ENCODE measurements at regions not wholly inside any gene's neighbourhood (a gene's known extent, or its start where the extent isn't known, plus 50 kb on each side); places are given as distances from the start of the nearest gene placed in this dataset.
"Not testable (repeated sequence)": the region's sequence is repeated elsewhere in the genome, so short reads cannot be mapped to it uniquely, and the experiment has no call there.

DNA sequence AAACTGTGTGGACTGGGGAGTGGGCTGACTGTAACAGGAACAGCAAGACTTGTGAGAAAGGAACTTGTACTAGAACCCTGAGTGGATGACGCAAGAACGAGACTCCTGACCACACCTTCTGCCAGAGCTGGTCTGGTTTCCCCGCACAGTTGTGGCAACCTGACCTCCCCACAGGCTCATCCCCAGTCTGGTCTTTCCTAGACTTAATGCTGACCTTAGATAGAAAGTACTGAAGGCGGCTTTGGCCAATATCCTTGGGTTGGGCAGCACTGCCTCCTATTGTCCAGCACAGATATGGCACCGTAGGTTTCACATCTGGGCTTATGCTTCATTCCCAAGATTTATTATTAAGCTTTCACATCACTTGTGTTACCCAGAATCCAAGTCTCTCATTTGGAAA, 137.8 kb upstream of the FRG1 start:
- no peak for DNase-seq

DNA sequence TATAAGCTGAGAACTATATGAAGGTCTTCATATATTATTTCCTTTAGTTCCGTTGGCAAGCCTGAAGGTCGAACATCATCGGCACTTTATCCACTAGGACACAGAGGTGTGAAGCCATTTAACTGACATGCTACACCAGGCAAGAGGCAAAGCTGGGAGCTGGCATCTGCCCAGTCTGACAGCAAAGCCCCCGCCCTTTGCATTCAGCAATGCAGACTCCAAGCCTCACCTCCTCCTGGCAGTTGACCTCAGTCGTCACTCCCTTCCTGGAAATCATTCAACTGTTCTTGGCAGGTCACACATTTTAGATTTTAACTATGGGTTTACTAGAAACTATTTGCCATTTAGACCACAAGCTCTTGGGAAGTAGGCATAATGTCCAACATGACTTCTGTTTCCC, 135.8 kb upstream of the FRG1 start:
- DNase-seq, result no peak

DNA sequence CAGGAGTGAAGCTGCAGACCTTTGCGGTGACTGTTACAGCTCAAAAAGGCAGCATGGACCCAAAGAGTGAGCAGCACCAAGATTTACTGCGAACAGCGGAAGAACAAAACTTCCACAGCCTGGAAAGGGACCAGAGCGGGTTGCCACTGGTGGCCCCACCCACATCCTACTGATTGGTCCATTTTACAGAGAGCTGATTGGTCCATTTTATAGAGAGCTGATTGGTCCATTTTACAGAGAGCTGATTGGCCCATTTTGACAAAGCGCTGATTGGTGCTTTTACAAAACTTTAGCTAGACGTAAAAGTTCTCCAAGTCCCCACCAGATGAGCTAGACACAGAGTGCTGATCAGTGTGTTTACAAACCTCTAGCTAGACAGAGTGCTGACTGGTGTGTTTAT, 134.2 kb upstream of the FRG1 start:
- no peak for DNase-seq

DNA sequence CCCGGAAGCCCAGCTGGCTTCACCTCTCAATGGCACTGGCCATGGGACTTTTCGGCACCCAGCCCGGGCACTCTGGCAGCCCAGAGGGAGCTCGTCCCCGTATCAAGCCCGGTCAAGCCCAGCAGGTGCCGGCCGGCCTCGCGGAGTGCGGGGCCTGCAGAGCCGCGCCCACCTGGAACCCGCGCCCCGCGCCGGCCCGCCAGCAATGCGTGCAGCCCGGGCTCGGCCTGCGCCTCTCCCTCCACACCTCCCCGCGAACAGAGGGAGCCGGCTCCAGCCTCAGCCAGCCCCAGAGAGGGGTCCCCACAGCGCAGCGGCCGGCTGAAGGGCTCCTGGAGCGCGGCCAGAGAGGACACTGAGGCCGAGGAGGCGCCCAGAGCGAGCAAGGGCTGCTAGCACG, 133.6 kb upstream of the FRG1 start:
- DNase-seq, result no peak

DNA sequence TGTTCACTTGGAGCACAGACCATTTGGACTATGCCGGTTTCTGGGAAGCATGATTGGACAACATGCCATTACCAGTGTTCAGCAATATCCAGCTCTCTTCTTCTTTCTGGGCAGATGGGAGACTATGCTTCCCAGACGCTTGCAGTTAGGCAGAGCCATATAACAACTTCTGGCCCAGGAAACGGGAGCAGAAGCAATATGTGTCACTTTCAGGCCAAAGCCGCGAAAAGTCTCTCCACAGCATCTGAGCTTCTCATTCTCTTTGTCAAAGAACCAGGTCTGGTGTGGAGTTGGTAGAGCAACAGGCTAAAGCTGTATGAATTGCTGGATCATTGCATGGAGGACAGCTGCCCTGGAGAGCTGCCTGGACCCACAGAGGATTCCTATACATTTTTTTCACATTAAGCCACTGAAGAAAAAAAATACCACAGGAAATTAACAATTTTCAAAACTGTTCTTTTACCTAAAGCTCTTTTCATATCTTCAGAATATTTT, 131.4 kb upstream of the FRG1 start:
- DNase-seq, result no peak

DNA sequence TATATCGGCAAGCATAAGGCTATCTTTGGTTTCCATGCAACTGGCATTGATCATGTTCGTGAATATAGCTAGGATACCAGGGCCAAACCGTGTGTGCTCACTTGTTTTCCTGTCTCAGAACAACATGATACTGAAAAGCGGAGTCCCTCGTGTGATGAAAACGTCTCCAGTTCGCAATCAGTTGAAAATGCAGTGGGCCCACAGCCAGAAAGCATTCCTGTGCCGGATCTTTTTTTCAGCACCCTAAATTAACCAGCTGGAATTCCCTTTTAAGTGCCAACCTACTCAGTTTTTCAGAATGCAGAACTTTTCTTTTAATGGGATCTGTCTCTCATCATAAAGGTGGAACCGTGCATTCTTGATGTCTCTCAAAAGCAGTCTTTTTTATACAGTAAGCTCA, 130.8 kb upstream of the FRG1 start:
- no peak for DNase-seq

GRCh38 chr4:189810318-189811181, 130.1 kb upstream of the FRG1 start:
- DNase-seq, result not testable (repeated sequence)

DNA sequence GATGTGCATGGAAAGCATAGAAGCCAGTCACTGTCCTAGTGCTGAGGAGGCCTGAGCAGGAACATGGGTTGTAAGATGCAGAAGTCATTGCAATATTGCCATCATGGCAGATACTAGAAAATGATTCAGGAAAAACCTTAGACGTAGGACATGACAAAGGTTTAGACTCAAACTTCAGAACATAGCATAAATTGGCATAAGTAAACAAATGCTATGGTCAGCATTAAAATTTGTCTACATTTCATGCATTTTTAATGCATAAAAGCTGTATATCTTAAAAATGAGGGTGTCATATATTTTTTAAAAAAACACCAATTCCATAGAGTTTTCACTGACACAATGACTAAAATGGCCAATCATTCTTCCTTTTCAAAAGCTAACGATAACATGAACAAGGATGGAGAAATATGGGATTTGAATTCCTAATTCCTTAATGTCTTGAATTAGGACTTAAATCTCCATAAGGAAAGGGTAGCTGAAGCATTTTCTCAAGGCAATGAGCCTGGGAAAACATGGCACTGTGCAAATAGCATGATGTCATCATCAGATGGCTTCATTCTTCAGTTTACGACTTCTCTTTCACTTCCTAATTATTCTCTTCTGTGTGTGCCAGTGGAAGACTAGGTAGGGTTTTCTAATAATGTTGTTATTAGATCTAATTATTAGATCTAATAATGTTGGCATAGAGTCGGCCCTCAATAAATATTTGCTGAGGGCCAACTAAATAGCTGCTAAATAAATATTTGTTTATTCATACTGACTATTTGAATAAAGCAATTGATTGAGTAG, 125.1 kb upstream of the FRG1 start:
- no peak for DNase-seq

DNA sequence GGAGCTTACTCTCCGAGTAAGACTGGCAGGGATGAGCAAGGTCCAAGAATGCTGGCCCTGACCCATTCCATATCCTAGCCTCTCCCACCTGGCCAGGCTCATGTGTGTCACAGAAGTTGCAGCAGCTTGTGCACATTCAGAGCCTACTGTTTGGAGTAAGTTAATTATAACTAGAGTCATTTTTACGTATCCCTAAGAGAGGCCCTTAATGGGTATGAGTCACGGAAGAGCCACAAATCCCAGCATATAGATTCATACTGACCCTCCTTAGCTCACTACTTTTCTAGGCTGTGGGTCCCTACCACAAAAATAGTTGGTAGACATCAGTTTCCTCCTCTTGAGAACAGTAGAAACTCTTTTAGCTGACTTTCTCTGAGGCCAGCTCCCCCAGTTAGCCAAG, 118.3 kb upstream of the FRG1 start:
- no peak for DNase-seq

DNA sequence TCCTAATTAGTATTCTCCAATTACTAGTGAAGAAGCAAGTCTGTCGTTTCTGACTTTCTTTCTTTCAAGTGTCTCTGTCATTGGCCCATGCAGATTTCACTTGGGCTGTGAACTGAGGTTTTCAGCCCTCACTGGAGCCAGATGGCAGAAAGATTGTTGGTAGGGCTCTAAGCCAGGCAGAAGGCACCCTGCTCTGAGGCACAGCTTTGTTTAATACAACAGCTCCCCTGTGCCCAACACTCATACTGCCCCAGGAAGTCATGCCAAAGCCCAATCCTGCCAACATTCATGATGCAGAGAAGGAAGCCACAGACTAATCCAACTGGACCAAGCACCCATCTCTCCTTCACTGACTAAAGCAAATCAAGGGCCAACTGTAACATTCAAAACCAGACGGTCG, 117.1 kb upstream of the FRG1 start:
- peak in 53 of 56 donors; percentile 4 to 93 (median 69) for DNase-seq

GRCh38 chr4:189825466-189825865, 115.2 kb upstream of the FRG1 start:
- no peak for DNase-seq

GRCh38 chr4:189826657-189827056, 114.0 kb upstream of the FRG1 start:
- DNase-seq, result no peak

GRCh38 chr4:189828081-189828697, 112.5 kb upstream of the FRG1 start:
- no peak for DNase-seq

- no peak for DNase-seq
Observed at GRCh38 chr4:189832528-189832927, 108.1 kb upstream of the FRG1 start.

DNA sequence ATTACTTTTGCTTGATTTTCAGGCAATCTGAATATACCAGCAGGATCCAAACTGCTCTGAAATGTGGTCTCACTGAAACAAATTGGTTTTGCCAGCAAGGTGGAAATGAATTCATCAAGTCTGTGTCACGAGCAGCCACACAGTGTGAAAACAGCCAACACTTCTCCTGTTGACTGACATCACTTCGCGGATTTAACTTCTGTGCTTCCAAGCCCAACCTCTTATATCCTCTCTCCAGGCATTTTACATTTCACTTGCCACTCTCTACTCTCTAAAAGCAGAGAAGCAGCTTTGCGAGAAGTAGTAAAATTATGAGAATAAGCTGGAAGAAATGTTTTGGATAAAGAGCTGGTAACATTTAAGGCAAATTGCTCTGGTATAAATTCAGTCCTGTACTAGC, 106.1 kb upstream of the FRG1 start:
- DNase-seq, result no peak

DNA sequence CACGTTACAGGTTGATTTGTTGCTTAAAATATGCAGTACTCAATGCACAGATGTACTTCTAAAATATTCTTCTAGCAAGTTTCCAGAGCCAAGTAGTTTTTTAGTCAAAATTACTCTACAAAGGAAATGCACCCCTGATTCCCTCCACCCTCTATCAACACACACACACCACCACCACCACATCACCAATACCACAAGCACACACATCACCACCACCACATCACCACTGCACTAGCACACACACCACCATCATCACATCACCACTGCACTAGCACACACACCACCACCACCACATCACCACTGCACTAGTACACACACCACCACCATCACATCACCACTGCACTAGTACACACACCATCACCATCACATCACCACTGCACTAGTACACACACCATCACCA, 105.2 kb upstream of the FRG1 start:
- DNase-seq, result no peak

DNA sequence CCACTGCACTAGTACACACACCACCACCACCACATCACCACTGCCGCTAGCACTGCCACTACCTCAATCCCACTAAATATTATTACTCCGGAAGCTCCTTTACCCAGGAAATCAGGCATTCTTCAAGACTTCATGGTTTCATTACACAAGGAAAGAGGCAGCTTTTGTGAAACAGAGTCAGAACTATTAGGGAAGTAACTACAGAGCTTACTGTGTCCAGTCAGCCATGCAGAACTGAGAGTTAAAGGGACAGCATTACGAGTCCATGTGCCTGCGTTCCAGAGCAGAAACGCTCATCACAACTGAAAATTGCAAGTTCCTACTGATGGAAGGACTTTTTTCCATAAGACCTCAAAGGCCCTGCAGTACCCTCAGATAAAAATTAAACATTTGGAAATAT, 103.2 kb upstream of the FRG1 start:
- no peak for DNase-seq

DNA sequence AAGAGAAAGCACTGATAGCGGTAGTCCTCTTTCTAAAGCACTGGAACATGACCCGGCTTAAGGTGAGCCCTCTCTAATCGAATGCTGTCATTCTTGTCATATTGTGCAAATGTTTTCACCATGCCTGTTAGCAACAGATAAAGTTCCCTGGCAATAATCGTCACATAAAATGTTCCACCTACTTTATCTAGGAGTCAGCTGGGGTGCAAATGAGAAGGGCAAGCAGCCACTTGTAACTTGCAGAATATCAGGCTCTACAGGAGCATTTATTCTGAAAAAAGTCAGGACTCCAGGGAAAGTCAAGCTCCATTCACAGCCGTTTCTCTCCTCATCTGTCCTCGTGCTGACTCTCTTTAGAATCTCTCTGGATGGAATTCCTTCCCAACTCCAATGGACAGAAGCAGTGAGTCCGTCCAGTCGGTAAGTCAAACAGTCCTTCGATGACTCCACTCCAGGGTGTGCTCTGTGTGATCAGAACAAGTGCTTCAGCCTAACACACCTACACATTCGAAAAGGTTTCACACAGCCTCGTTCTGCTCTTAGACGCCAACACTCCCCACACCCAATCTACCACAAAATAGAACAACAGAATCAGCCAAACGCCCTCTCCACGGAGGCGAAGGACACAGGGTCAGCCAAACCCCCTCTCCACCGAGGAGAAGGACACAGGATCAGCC, 101.7 kb upstream of the FRG1 start:
- no peak for DNase-seq

- DNase-seq, result no peak
Observed at GRCh38 chr4:189840356-189840755, 100.3 kb upstream of the FRG1 start.

- no peak for DNase-seq
Observed at GRCh38 chr4:189843413-189844009, 97.2 kb upstream of the FRG1 start.
